ENCODE measurements at regions not wholly inside any gene's neighbourhood (a gene's known extent, or its start where the extent isn't known, plus 50 kb on each side); places are given as distances from the start of the nearest gene placed in this dataset.

DNA sequence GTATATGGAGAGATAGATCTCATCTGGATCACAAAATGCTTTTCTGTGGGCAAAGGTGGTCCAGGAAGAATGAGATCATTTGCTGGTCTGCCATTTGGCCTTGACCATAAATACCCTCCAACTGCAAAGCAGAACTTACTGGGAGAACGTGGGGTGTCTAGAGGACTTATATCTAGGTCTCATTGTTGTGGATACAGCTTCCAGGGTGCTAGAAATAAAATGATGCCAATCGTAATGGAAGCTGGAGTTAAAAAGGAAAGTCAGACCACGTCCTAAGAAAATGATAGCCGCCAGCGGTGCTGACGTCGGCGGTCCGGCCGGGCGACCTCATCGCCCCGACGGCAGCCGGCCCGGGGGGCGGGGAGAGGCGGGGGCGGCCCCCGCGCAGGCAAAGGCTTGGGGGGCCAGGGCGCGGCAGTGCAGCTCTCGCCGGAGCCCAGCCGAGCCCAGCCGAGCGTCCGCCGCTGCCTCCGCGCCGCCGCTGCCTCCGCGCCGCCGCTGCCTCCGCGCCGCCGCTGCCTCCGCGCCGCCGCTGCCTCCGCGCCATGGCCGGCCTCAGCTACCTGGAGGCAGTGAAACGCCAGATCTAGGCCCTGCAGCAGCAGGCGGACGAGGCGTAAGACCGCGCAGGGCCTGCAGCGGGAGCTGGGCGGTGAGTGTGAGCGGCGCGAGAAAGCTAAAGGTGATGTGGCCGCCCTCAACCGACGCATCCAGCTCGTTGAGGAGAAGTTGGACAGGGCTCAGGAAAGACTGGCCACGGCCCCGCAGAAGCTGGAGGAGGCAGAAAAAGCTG, 89.5 kb downstream of the EOMES start (continued):
- TF ChIP-seq, protein P1, sequence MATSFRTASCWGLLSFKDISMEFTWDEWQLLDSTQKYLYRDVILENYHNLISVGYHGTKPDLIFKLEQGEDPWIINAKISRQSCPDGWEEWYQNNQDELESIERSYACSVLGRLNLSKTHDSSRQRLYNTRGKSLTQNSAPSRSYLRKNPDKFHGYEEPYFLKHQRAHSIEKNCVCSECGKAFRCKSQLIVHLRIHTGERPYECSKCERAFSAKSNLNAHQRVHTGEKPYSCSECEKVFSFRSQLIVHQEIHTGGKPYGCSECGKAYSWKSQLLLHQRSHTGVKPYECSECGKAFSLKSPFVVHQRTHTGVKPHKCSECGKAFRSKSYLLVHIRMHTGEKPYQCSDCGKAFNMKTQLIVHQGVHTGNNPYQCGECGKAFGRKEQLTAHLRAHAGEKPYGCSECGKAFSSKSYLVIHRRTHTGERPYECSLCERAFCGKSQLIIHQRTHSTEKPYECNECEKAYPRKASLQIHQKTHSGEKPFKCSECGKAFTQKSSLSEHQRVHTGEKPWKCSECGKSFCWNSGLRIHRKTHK (tag by site-specific recombination; IDR thresholded peaks at IDR 0.05), result no peak
- TF ChIP-seq ZNF184 (tag by site-specific recombination; IDR thresholded peaks at IDR 0.05) (no peak), MEIS1 (CRISPR knock-in tag; IDR thresholded peaks at IDR 0.05; ENCODE audit: borderline replicate concordance) (no peak), ZNF596 (tag by site-specific recombination; IDR thresholded peaks at IDR 0.05) (0 out of 2 replicates have a peak, but pooled peaks have one; percentile 9), GFI1B (tag by site-specific recombination; IDR thresholded peaks at IDR 0.05) (no peak), GLIS2 (tag by site-specific recombination; IDR thresholded peaks at IDR 0.05) (peak; percentile 29; the same call in 1 of the 2 replicates), ZNF146 (tag by site-specific recombination; IDR thresholded peaks at IDR 0.05) (no peak), ZNF2 (tag by site-specific recombination; IDR thresholded peaks at IDR 0.05) (no peak), ZXDB (tag by site-specific recombination; IDR thresholded peaks at IDR 0.05) (no peak), ZBTB48 (tag by site-specific recombination; IDR thresholded peaks at IDR 0.05) (no peak), ZNF404 (tag by site-specific recombination; IDR thresholded peaks at IDR 0.05) (no peak), ZIC2 (tag by site-specific recombination; IDR thresholded peaks at IDR 0.05) (no peak), ZBTB17 (tag by site-specific recombination; IDR thresholded peaks at IDR 0.05) (no peak; the same call in 1 of the 2 replicates), ZFP69B (tag by site-specific recombination; IDR thresholded peaks at IDR 0.05) (no peak), ZNF223 (tag by site-specific recombination; IDR thresholded peaks at IDR 0.05) (peak; percentile 88), OVOL3 (tag by site-specific recombination; IDR thresholded peaks at IDR 0.05) (no peak)
- TF ChIP-seq, protein P2, sequence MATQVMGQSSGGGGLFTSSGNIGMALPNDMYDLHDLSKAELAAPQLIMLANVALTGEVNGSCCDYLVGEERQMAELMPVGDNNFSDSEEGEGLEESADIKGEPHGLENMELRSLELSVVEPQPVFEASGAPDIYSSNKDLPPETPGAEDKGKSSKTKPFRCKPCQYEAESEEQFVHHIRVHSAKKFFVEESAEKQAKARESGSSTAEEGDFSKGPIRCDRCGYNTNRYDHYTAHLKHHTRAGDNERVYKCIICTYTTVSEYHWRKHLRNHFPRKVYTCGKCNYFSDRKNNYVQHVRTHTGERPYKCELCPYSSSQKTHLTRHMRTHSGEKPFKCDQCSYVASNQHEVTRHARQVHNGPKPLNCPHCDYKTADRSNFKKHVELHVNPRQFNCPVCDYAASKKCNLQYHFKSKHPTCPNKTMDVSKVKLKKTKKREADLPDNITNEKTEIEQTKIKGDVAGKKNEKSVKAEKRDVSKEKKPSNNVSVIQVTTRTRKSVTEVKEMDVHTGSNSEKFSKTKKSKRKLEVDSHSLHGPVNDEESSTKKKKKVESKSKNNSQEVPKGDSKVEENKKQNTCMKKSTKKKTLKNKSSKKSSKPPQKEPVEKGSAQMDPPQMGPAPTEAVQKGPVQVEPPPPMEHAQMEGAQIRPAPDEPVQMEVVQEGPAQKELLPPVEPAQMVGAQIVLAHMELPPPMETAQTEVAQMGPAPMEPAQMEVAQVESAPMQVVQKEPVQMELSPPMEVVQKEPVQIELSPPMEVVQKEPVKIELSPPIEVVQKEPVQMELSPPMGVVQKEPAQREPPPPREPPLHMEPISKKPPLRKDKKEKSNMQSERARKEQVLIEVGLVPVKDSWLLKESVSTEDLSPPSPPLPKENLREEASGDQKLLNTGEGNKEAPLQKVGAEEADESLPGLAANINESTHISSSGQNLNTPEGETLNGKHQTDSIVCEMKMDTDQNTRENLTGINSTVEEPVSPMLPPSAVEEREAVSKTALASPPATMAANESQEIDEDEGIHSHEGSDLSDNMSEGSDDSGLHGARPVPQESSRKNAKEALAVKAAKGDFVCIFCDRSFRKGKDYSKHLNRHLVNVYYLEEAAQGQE (tag by site-specific recombination; IDR thresholded peaks at IDR 0.05), result peak; percentile 62
- TF ChIP-seq, protein P3, sequence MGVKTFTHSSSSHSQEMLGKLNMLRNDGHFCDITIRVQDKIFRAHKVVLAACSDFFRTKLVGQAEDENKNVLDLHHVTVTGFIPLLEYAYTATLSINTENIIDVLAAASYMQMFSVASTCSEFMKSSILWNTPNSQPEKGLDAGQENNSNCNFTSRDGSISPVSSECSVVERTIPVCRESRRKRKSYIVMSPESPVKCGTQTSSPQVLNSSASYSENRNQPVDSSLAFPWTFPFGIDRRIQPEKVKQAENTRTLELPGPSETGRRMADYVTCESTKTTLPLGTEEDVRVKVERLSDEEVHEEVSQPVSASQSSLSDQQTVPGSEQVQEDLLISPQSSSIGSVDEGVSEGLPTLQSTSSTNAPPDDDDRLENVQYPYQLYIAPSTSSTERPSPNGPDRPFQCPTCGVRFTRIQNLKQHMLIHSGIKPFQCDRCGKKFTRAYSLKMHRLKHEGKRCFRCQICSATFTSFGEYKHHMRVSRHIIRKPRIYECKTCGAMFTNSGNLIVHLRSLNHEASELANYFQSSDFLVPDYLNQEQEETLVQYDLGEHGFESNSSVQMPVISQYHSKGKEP (tag by site-specific recombination; IDR thresholded peaks at IDR 0.05), result no peak
- TF ChIP-seq, protein P4, sequence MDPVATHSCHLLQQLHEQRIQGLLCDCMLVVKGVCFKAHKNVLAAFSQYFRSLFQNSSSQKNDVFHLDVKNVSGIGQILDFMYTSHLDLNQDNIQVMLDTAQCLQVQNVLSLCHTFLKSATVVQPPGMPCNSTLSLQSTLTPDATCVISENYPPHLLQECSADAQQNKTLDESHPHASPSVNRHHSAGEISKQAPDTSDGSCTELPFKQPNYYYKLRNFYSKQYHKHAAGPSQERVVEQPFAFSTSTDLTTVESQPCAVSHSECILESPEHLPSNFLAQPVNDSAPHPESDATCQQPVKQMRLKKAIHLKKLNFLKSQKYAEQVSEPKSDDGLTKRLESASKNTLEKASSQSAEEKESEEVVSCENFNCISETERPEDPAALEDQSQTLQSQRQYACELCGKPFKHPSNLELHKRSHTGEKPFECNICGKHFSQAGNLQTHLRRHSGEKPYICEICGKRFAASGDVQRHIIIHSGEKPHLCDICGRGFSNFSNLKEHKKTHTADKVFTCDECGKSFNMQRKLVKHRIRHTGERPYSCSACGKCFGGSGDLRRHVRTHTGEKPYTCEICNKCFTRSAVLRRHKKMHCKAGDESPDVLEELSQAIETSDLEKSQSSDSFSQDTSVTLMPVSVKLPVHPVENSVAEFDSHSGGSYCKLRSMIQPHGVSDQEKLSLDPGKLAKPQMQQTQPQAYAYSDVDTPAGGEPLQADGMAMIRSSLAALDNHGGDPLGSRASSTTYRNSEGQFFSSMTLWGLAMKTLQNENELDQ (tag by site-specific recombination; IDR thresholded peaks at IDR 0.05; ENCODE audit: low read depth), result no peak
- TF ChIP-seq, protein P5, sequence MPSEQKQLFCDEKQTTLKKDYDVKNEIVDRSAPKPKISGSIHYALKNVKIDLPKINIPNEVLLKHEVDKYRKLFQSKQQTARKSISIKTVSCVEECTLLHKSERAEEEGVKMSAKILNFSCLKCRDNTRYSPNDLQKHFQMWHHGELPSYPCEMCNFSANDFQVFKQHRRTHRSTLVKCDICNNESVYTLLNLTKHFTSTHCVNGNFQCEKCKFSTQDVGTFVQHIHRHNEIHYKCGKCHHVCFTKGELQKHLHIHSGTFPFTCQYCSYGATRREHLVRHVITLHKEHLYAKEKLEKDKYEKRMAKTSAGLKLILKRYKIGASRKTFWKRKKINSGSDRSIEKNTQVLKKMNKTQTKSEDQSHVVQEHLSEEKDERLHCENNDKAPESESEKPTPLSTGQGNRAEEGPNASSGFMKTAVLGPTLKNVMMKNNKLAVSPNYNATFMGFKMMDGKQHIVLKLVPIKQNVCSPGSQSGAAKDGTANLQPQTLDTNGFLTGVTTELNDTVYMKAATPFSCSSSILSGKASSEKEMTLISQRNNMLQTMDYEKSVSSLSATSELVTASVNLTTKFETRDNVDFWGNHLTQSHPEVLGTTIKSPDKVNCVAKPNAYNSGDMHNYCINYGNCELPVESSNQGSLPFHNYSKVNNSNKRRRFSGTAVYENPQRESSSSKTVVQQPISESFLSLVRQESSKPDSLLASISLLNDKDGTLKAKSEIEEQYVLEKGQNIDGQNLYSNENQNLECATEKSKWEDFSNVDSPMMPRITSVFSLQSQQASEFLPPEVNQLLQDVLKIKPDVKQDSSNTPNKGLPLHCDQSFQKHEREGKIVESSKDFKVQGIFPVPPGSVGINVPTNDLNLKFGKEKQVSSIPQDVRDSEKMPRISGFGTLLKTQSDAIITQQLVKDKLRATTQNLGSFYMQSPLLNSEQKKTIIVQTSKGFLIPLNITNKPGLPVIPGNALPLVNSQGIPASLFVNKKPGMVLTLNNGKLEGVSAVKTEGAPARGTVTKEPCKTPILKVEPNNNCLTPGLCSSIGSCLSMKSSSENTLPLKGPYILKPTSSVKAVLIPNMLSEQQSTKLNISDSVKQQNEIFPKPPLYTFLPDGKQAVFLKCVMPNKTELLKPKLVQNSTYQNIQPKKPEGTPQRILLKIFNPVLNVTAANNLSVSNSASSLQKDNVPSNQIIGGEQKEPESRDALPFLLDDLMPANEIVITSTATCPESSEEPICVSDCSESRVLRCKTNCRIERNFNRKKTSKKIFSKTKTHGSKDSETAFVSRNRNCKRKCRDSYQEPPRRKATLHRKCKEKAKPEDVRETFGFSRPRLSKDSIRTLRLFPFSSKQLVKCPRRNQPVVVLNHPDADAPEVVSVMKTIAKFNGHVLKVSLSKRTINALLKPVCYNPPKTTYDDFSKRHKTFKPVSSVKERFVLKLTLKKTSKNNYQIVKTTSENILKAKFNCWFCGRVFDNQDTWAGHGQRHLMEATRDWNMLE (tag by site-specific recombination; conservative IDR thresholded peaks at IDR 0.05; ENCODE audit: low read depth), result no peak
- TF ChIP-seq, protein P6, sequence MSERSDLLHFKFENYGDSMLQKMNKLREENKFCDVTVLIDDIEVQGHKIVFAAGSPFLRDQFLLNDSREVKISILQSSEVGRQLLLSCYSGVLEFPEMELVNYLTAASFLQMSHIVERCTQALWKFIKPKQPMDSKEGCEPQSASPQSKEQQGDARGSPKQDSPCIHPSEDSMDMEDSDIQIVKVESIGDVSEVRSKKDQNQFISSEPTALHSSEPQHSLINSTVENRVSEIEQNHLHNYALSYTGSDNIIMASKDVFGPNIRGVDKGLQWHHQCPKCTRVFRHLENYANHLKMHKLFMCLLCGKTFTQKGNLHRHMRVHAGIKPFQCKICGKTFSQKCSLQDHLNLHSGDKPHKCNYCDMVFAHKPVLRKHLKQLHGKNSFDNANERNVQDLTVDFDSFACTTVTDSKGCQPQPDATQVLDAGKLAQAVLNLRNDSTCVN (tag by site-specific recombination; optimal IDR thresholded peaks at IDR 0.05), result peak; percentile 77
- TF ChIP-seq, protein P7, sequence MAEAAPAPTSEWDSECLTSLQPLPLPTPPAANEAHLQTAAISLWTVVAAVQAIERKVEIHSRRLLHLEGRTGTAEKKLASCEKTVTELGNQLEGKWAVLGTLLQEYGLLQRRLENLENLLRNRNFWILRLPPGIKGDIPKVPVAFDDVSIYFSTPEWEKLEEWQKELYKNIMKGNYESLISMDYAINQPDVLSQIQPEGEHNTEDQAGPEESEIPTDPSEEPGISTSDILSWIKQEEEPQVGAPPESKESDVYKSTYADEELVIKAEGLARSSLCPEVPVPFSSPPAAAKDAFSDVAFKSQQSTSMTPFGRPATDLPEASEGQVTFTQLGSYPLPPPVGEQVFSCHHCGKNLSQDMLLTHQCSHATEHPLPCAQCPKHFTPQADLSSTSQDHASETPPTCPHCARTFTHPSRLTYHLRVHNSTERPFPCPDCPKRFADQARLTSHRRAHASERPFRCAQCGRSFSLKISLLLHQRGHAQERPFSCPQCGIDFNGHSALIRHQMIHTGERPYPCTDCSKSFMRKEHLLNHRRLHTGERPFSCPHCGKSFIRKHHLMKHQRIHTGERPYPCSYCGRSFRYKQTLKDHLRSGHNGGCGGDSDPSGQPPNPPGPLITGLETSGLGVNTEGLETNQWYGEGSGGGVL (tag by site-specific recombination; IDR thresholded peaks at IDR 0.05), result no peak

All from HEK293 (cell line).